Left lung (tissue), 4 donors: ENCODE measurements at regions not wholly inside any gene's neighbourhood (a gene's known extent, or its start where the extent isn't known, plus 50 kb on each side); places are given as distances from the start of the nearest gene placed in this dataset.

Experiments used
- ATAC-seq: fragments of 200-7000 bp; cut with Tn5 transposase; one replicate; pipeline ENCODE4 v1.9.1; 2020; ENCODE audit warnings: moderate library complexity
- DNase-seq, 4 donors: peaks; one replicate each; pipeline ENCODE4 v3.0.0-alpha.2; 2013 to 2020
- H3K27ac ChIP-seq, 2 donors: fragments of 200-600 bp; sonication (generic) in 1 of 2; one replicate each; pipeline versions ENCODE4 v1.5.0 to v1.8.0; 2020 to 2021
- H3K27me3 ChIP-seq, 2 donors: fragments of 200-600 bp; sonication (generic) in 1 of 2; one replicate each; pipeline versions ENCODE4 v1.5.0 to v1.8.0; 2020 to 2021
- H3K36me3 ChIP-seq, 2 donors: fragments of 200-600 bp; sonication (generic) in 1 of 2; one replicate each; pipeline versions ENCODE4 v1.5.0 to v1.8.0; 2020 to 2021
- H3K4me1 ChIP-seq, 2 donors: fragments of 200-600 bp; one replicate each; pipeline ENCODE4 v1.8.0; 2021
- H3K4me3 ChIP-seq, 2 donors: fragments of 200-600 bp; sonication (generic) in 1 of 2; one replicate each; pipeline versions ENCODE4 v1.5.0 to v1.8.0; 2020 to 2021; ENCODE audit warnings: mild to moderate bottlenecking in 1 of 2
- H3K9me3 ChIP-seq, 2 donors: fragments of 200-600 bp; sonication (generic) in 1 of 2; one replicate each; pipeline versions ENCODE4 v1.5.0 to v1.8.0; 2020 to 2021
- intact Hi-C, 2 donors: fragments of 100-400 bp; cut with DNase I; formaldehyde crosslinking; loops; one replicate each; pipeline versions ENCODE4 v1.11.2 to v1.14.2; 2022
- TF ChIP-seq, protein P1 (sequence below), 2 donors: fragments of 200-600 bp; sonication (generic) in 1 of 2; IDR thresholded peaks; one replicate each; pipeline versions ENCODE4 v1.5.0 to v1.8.0; 2021; ENCODE audit warnings: antibody characterized with exemption in 2 of 2
- donor health status: DM: no; HTN: yes; CAD: no.
- donor health status: DM: no; HTN: no; CAD: no.

DNA sequence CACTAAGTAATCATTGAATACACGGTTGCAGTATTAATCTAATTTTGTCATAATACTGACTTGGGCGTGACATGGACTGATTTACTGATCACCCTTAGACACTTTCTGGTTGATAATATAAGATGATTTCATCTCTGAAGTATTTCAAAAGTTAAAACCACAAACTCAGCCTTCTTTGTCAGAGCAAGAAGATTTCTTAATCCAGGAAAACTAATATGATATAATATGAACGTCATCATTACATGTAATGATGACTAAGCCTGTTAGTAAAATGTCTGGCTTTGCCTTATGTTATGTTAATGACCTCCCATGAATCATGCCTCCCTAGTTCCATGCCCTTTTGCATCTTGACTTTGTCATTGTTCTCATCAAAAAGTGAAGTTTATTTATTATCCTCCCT is 1325.0 kb upstream of the CDH2 start:
- H3K27me3 ChIP-seq, result no peaks in the 10 kb centered on the region
- no peaks in the 10 kb centered on the region for H3K4me1 ChIP-seq
- no peak overlapping the region for H3K4me3 ChIP-seq
- no peak for ATAC-seq
- H3K9me3 ChIP-seq, result peaks cover 0 to 3% of the 10 kb centered on the region in 2 donors
- intact Hi-C loops, result no loop called here
- TF ChIP-seq, protein P1, sequence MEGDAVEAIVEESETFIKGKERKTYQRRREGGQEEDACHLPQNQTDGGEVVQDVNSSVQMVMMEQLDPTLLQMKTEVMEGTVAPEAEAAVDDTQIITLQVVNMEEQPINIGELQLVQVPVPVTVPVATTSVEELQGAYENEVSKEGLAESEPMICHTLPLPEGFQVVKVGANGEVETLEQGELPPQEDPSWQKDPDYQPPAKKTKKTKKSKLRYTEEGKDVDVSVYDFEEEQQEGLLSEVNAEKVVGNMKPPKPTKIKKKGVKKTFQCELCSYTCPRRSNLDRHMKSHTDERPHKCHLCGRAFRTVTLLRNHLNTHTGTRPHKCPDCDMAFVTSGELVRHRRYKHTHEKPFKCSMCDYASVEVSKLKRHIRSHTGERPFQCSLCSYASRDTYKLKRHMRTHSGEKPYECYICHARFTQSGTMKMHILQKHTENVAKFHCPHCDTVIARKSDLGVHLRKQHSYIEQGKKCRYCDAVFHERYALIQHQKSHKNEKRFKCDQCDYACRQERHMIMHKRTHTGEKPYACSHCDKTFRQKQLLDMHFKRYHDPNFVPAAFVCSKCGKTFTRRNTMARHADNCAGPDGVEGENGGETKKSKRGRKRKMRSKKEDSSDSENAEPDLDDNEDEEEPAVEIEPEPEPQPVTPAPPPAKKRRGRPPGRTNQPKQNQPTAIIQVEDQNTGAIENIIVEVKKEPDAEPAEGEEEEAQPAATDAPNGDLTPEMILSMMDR (IDR thresholded peaks at IDR 0.05), result no peak
- H3K27ac ChIP-seq, result no peak overlapping the region
- DNase-seq, result no peak
- H3K36me3 ChIP-seq, result no peaks in the 10 kb centered on the region

DNA sequence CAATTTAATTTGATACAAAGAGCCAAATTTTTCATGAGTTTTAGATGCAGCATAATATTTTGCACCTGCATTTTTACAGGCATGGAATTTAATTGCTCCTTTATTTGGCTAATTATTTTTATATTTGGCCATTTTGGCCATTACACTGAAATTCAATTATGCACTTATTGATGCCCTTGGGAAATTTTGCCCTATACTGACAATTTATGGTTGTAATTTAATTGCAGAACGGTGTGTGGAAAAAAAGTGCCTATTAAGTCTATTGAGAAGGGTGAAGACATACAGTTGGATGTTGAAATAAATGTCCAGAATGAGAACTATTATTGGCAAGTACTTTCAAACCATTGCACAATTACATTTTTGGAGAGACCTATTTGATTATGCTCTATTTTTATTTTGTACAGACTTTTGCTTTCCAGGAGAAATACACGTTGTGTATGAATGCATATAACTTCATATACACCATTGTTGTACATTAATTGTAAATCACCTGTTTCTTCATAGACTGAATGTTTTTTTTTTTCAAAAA is 1319.3 kb upstream of the CDH2 start:
- H3K27ac ChIP-seq, result no peak overlapping the region
- no peak for DNase-seq
- no peak for ATAC-seq
- no peaks in the 10 kb centered on the region for H3K36me3 ChIP-seq
- TF ChIP-seq, protein P1 (IDR thresholded peaks at IDR 0.05), result no peak
- intact Hi-C loops, result no loop called here
- no peaks in the 10 kb centered on the region for H3K27me3 ChIP-seq
- H3K4me3 ChIP-seq, result no peak overlapping the region
- no peaks in the 10 kb centered on the region for H3K4me1 ChIP-seq
- H3K9me3 ChIP-seq, result peaks cover 0 to 7% of the 10 kb centered on the region in 2 donors

- H3K36me3 ChIP-seq, result no peaks in the 10 kb centered on the region
- no peak for DNase-seq
- H3K4me3 ChIP-seq, result no peak overlapping the region
- H3K27ac ChIP-seq, result no peak overlapping the region
- no peaks in the 10 kb centered on the region for H3K4me1 ChIP-seq
- H3K9me3 ChIP-seq, result peaks cover 0 to 7% of the 10 kb centered on the region in 2 donors
- TF ChIP-seq, protein P1 (IDR thresholded peaks at IDR 0.05), result no peak
- intact Hi-C loops, result no loop called here
- H3K27me3 ChIP-seq, result no peaks in the 10 kb centered on the region
- no peak for ATAC-seq
Observed at GRCh38 chr18:29494371-29494770, 1317.4 kb upstream of the CDH2 start.

- intact Hi-C loops, result no loop called here
- H3K27me3 ChIP-seq, result no peaks in the 10 kb centered on the region
- no peaks in the 10 kb centered on the region for H3K4me1 ChIP-seq
- TF ChIP-seq, protein P1 (IDR thresholded peaks at IDR 0.05), result no peak
- H3K4me3 ChIP-seq, result no peak overlapping the region
- ATAC-seq (no peak), DNase-seq (no peak)
- H3K27ac ChIP-seq, result no peak overlapping the region
- H3K36me3 ChIP-seq, result no peaks in the 10 kb centered on the region
- peaks cover 0 to 7% of the 10 kb centered on the region in 2 donors for H3K9me3 ChIP-seq
Observed at GRCh38 chr18:29491907-29492306, 1315.0 kb upstream of the CDH2 start.

DNA sequence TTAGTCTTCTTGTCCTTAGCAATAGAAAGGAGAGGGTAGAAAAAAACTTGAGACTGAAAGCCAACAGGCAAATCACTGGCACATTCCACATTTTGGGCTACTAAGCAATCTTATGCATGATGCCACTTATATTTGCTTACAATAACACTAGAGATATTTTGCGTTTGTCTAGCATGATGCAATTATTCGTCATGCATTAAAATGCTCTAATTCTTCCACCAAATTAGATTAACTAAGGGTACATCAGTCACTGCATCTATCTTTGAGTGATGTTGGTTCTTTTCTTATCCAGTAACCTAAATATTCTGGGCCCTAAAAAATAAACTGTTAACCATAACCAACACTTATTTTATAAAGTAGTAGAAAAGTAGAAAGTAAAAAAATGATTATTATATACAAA is 1311.7 kb upstream of the CDH2 start:
- ATAC-seq (no peak), DNase-seq (no peak)
- Histone ChIP-seq H3K27ac (no peak overlapping the region), H3K27me3 (no peaks in the 10 kb centered on the region), H3K4me3 (no peak overlapping the region), H3K4me1 (no peaks in the 10 kb centered on the region), H3K9me3 (peaks cover 0 to 5% of the 10 kb centered on the region in 2 donors), H3K36me3 (no peaks in the 10 kb centered on the region)
- intact Hi-C loops, result no loop called here
- TF ChIP-seq, protein P1 (IDR thresholded peaks at IDR 0.05), result no peak
